Natural killer cell (primary cell): ENCODE measurements at regions not wholly inside any gene's neighbourhood (a gene's known extent, or its start where the extent isn't known, plus 50 kb on each side); places are given as distances from the start of the nearest gene placed in this dataset.

Experiments used
- ATAC-seq, 3 donors: fragments of 150-1000 bp in 2 of 3; fragments of 200-7000 bp in 1 of 3; cut with Tn5 transposase; 1 replicate in 1 of 3; 2 replicates in 2 of 3; pipeline ENCODE4 v1.10.0; 2021; ENCODE audit warnings: mild to moderate bottlenecking in 2 of 3, moderate library complexity in 2 of 3
- DNase-seq, 2 donors: peaks; one replicate each; pipeline versions ENCODE4 v3.0.0 to v3.0.0-alpha.2; 2013 to 2021; ENCODE audit warnings: mixed read lengths in 1 of 2
- H3K27ac ChIP-seq: one replicate; pipeline ENCODE4 v1.5.1; 2013; ENCODE audit warnings: mild to moderate bottlenecking, low read length
- H3K27me3 ChIP-seq: one replicate; pipeline ENCODE4 v1.6.1; 2013; ENCODE audit warnings: low read length; ENCODE audit not compliant: control insufficient read depth, insufficient read depth
- H3K36me3 ChIP-seq: one replicate; pipeline ENCODE4 v1.6.1; 2013; ENCODE audit warnings: low read length; ENCODE audit not compliant: control insufficient read depth, insufficient read depth
- H3K4me1 ChIP-seq: one replicate; pipeline ENCODE4 v1.6.1; 2013; ENCODE audit warnings: low read length; ENCODE audit not compliant: control insufficient read depth, insufficient read depth
- H3K4me3 ChIP-seq: one replicate; pipeline ENCODE4 v1.5.1; 2013; ENCODE audit warnings: low read length
- H3K9me3 ChIP-seq: one replicate; pipeline ENCODE4 v1.6.1; 2013; ENCODE audit warnings: low read length; ENCODE audit not compliant: control insufficient read depth, insufficient read depth
- H3K27ac Mint-ChIP-seq, 2 donors: one replicate each; pipeline ENCODE4 v1.8.0; 2022; ENCODE audit warnings: mild to moderate bottlenecking in 2 of 2, mixed read lengths in 2 of 2, moderate library complexity in 1 of 2
- H3K27me3 Mint-ChIP-seq, 2 donors: one replicate each; pipeline ENCODE4 v1.8.0; 2022; ENCODE audit warnings: low read depth in 2 of 2, mixed read lengths in 2 of 2
- H3K36me3 Mint-ChIP-seq: one replicate; pipeline ENCODE4 v1.8.0; 2022; ENCODE audit warnings: mixed read lengths
- H3K4me1 Mint-ChIP-seq, 2 donors: one replicate each; pipeline ENCODE4 v1.8.0; 2022; ENCODE audit warnings: mixed read lengths in 2 of 2
- H3K4me3 Mint-ChIP-seq: one replicate; pipeline ENCODE4 v1.8.0; 2022; ENCODE audit warnings: mild to moderate bottlenecking, moderate library complexity, mixed read lengths
- H3K9me3 Mint-ChIP-seq, 2 donors: one replicate each; pipeline ENCODE4 v1.8.0; 2022; ENCODE audit warnings: mixed read lengths in 2 of 2
- WGBS: methylation state at CpG from one replicate; pipeline ENCODE4 v1.1.7; 2013; ENCODE audit warnings: missing lambda C conversion rate; ENCODE audit not compliant: insufficient coverage; 5-methylcytosine and 5-hydroxymethylcytosine counted together
- intact Hi-C: fragments of 100-400 bp; cut with micrococcal nuclease; formaldehyde crosslinking; loops from one replicate; pipeline ENCODE4 v1.14.2; 2022
- TF ChIP-seq, protein P1 (sequence below): fragments of 200-600 bp; IDR thresholded peaks from one replicate; pipeline ENCODE4 v1.8.0; 2022; ENCODE audit warnings: antibody characterized with exemption

DNA sequence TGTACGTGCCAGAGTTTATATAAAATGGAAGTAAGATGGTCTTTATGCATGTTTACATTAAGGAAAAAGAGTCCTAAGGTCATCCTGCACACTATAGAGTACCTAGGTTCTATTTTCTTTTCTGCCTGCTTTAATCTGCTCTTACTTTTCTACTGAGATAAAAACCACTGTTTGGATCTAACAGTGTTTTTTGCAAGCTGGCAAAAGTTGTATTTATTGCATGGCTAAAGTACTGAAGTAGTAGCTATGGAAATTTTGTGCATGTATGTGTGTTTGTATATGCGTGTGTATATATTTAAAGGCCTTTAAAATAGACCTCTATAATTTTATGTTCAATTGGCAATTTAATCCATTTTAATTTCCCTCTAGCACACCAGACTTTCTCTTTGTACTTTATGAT lies 98.3 kb upstream of the CPSF6 start:
- Histone ChIP-seq H3K27ac (no peak overlapping the region), H3K9me3 (peaks cover 13% of the 10 kb centered on the region), H3K4me1 (no peaks in the 10 kb centered on the region), H3K4me3 (no peak overlapping the region), H3K27me3 (no peaks in the 10 kb centered on the region), H3K36me3 (no peaks in the 10 kb centered on the region)
- peaks cover 4 to 7% of the 10 kb centered on the region in 2 donors for H3K27me3 Mint-ChIP-seq
- no peak overlapping the region for H3K4me3 Mint-ChIP-seq
- intact Hi-C loops: no loop called here
- DNase-seq: no peak
- TF ChIP-seq, protein P1, sequence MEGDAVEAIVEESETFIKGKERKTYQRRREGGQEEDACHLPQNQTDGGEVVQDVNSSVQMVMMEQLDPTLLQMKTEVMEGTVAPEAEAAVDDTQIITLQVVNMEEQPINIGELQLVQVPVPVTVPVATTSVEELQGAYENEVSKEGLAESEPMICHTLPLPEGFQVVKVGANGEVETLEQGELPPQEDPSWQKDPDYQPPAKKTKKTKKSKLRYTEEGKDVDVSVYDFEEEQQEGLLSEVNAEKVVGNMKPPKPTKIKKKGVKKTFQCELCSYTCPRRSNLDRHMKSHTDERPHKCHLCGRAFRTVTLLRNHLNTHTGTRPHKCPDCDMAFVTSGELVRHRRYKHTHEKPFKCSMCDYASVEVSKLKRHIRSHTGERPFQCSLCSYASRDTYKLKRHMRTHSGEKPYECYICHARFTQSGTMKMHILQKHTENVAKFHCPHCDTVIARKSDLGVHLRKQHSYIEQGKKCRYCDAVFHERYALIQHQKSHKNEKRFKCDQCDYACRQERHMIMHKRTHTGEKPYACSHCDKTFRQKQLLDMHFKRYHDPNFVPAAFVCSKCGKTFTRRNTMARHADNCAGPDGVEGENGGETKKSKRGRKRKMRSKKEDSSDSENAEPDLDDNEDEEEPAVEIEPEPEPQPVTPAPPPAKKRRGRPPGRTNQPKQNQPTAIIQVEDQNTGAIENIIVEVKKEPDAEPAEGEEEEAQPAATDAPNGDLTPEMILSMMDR: no peak
- no peak overlapping the region for H3K27ac Mint-ChIP-seq
- no peak for ATAC-seq
- peaks cover 0 to 5% of the 10 kb centered on the region in 2 donors for H3K9me3 Mint-ChIP-seq
- H3K4me1 Mint-ChIP-seq: no peaks in the 10 kb centered on the region
- H3K36me3 Mint-ChIP-seq: peaks cover 23% of the 10 kb centered on the region
- WGBS: 60% methylated on average over 1 of the region's 2 CpGs

DNA sequence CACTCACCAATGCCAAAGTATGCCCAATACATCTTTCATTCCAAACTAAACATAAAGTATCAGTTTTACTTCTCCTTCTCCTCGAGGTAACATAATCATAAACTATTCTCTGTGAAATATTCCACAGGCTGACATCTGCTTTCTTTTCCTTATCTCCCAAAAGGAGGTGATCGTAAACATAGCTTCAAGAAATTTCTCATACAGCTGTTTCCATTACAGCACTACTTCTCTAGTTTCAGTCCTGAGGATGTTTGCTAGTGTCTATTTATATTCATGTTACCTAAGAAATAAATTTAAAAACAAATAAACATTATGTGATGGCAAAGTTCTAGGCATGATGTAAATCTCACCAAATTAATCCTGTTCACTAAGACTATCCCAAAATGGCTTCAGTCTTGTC lies 90.1 kb upstream of the CPSF6 start:
- Mint-ChIP-seq H3K9me3 (no peaks in the 10 kb centered on the region), H3K4me3 (no peak overlapping the region), H3K27me3 (peaks cover 6 to 8% of the 10 kb centered on the region in 2 donors), H3K4me1 (no peaks in the 10 kb centered on the region), H3K27ac (no peak overlapping the region), H3K36me3 (no peaks in the 10 kb centered on the region)
- TF ChIP-seq, protein P1: no peak
- DNase-seq (no peak), ATAC-seq (no peak)
- Histone ChIP-seq H3K4me1 (no peaks in the 10 kb centered on the region), H3K36me3 (no peaks in the 10 kb centered on the region), H3K4me3 (no peak overlapping the region), H3K9me3 (no peaks in the 10 kb centered on the region), H3K27me3 (no peaks in the 10 kb centered on the region), H3K27ac (no peak overlapping the region)
- 75% methylated on average over 2 of the region's 2 CpGs for WGBS
- intact Hi-C loops: no loop called here

DNA sequence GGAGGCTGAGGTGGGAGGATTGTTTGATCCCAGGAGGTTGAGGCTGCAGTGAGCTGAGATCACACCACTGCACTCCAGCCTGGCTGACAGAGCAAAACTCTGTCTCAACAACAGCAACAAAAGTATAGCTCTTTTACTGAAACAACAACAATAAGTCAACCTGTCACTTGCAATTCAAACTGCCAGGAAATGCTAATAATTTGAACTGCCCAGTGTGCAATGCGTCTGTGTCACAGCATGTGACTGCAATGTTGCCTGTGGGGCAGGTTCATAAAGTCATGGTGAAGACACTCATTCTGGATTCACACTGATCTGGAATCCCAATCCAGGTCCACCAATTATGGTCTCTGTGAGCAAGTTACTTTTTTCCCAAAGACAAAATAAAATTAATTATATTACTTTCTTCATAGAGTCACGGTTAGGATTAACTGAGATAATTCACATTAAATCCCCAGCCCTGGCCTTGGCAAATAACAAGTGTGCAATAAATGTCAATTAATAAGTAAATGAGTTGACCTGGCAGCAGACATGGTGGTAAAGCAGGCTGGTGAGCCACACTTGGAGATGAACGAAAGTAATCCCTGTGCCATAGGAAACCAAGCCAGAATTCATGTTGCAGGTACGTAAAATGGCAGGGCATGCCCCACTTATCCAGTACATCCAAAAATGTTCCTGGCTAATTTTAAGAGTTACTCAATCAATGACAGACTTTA lies 89.1 kb upstream of the CPSF6 start:
- Mint-ChIP-seq H3K9me3 (no peaks in the 10 kb centered on the region), H3K4me1 (no peaks in the 10 kb centered on the region), H3K36me3 (no peaks in the 10 kb centered on the region), H3K27ac (no peak overlapping the region), H3K27me3 (peaks cover 6 to 8% of the 10 kb centered on the region in 2 donors), H3K4me3 (no peak overlapping the region)
- Histone ChIP-seq H3K9me3 (no peaks in the 10 kb centered on the region), H3K27me3 (no peaks in the 10 kb centered on the region), H3K4me1 (no peaks in the 10 kb centered on the region), H3K4me3 (no peak overlapping the region), H3K27ac (no peak overlapping the region), H3K36me3 (no peaks in the 10 kb centered on the region)
- DNase-seq (no peak), ATAC-seq (no peak)
- intact Hi-C loops: no loop called here
- 99% methylated on average over 3 of the region's 4 CpGs for WGBS
- TF ChIP-seq, protein P1: no peak

DNA sequence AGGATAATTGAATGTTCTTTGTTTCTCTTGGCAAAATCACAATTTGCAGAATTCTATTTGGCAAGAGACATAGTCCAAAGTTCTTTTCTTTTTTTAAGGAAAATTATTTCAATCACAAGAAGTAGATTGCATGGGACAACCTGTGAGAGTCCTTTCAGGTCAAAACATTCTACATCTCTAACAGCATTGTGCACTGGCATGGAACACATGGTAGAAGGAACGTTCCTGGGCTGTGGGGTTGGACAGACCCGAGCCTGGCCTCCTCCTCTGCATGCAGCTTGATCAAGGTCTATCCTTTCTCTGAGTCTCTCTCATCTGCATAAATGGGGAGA lies 88.6 kb upstream of the CPSF6 start:
- ATAC-seq: no peak
- H3K27ac ChIP-seq: no peak overlapping the region
- no peaks in the 10 kb centered on the region for H3K9me3 ChIP-seq

More for the DNA sequence above, 88.6 kb upstream of the CPSF6 start:
- no peaks in the 10 kb centered on the region for H3K36me3 ChIP-seq
- Mint-ChIP-seq H3K4me3 (no peak overlapping the region), H3K9me3 (no peaks in the 10 kb centered on the region), H3K27me3 (peaks cover 6 to 8% of the 10 kb centered on the region in 2 donors), H3K27ac (no peak overlapping the region), H3K36me3 (no peaks in the 10 kb centered on the region), H3K4me1 (no peaks in the 10 kb centered on the region)
- no peaks in the 10 kb centered on the region for H3K27me3 ChIP-seq
- no peak overlapping the region for H3K4me3 ChIP-seq
- WGBS: 88% methylated on average over 2 of the region's 2 CpGs
- no peaks in the 10 kb centered on the region for H3K4me1 ChIP-seq
- no peak for DNase-seq
- intact Hi-C loops: no loop called here
- TF ChIP-seq, protein P1: no peak
